Astrocyte (in vitro differentiated cells and primary cell): ENCODE measurements at regions not wholly inside any gene's neighbourhood (a gene's known extent, or its start where the extent isn't known, plus 50 kb on each side); places are given as distances from the start of the nearest gene placed in this dataset.

Experiments used
- EZH2 ChIP-seq: IDR thresholded peaks from 2 replicates; pipeline ENCODE4 v1.6.1; 2012; ENCODE audit warnings: mild to moderate bottlenecking, low read length, inconsistent platforms; ENCODE audit not compliant: insufficient read depth
- TF ChIP-seq, protein P1 (sequence below): IDR thresholded peaks from 2 replicates; pipeline ENCODE4 v1.5.1; 2011; ENCODE audit warnings: low read depth, mild to moderate bottlenecking, inconsistent platforms, low read length, moderate library complexity; ENCODE audit not compliant: insufficient read depth

DNA sequence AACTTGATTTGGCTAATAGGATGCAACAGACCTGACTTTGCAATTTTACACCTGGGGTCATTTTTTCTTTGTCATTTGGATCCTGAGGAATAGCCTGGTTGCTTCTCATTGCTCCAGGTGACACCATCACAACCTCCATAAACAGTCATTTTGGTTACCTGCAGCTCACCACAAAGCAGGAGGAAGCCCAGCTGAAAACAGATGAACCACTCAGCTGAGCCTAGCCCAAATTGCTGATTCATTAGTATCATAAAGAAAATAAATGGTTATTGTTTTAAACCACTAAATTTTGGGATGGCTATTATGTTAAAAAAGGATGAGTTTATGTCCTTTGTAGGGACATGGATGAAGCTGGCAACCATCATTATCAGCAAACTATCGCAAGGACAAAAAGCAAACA is 841.0 kb upstream of the EEF2KMT start:
- TF ChIP-seq, protein P1, sequence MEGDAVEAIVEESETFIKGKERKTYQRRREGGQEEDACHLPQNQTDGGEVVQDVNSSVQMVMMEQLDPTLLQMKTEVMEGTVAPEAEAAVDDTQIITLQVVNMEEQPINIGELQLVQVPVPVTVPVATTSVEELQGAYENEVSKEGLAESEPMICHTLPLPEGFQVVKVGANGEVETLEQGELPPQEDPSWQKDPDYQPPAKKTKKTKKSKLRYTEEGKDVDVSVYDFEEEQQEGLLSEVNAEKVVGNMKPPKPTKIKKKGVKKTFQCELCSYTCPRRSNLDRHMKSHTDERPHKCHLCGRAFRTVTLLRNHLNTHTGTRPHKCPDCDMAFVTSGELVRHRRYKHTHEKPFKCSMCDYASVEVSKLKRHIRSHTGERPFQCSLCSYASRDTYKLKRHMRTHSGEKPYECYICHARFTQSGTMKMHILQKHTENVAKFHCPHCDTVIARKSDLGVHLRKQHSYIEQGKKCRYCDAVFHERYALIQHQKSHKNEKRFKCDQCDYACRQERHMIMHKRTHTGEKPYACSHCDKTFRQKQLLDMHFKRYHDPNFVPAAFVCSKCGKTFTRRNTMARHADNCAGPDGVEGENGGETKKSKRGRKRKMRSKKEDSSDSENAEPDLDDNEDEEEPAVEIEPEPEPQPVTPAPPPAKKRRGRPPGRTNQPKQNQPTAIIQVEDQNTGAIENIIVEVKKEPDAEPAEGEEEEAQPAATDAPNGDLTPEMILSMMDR: no peak
- no peak for TF ChIP-seq EZH2
